Activated T-helper 9 cell treated with anti-CD3 and anti-CD28 coated beads, Interleukin-2, amount 50 U/mL, for 16 hours (primary cell): ENCODE measurements at regions not wholly inside any gene's neighbourhood (a gene's known extent, or its start where the extent isn't known, plus 50 kb on each side); places are given as distances from the start of the nearest gene placed in this dataset.

Experiments
- DNase-seq: peaks from one replicate; pipeline ENCODE4 v3.0.0-alpha.2; 2020; ENCODE audit warnings: low read depth

GRCh38 chr1:239732770-239733169, 346.4 kb downstream of the CHRM3 start:
- DNase-seq: no peak

- no peak for DNase-seq
Observed at GRCh38 chr1:239733995-239734394, 347.6 kb downstream of the CHRM3 start.

DNA sequence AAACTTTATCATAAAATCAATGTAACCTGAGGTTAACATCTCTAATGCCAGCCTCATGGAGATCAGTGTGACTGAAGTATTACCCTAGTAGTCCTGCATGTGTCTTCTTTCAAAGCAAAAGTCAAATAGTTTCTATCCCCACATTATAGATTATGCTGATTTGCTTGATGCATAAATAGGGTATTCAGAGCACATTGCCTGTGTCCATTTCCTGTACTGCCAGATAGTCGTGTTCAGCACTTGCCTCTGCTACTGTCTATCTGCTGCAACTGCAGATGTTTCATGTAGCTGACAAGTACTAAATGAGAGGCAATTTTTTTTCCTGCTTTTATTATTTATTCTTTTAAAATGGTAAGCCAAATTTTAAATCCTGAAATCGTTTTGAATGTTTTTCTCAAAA, 348.7 kb downstream of the CHRM3 start:
- no peak for DNase-seq

DNA sequence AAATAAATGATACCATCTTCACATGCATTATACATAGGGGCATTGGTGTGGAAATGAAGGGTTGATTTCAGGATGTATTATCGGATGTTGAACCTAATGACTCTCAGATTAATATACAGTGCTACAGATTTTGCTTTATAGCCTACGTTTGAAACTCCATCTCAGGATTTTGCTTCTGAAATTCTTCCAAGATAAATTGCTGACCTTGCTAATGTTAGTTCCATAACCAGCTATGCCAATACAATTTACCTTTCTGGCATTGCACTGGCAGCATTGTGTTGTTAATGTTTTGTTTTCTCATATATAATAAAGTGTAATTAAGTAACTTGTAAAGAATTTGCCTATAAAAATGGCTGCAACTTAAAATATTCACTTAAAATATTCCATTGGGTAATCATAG, 350.1 kb downstream of the CHRM3 start:
- DNase-seq: no peak

DNA sequence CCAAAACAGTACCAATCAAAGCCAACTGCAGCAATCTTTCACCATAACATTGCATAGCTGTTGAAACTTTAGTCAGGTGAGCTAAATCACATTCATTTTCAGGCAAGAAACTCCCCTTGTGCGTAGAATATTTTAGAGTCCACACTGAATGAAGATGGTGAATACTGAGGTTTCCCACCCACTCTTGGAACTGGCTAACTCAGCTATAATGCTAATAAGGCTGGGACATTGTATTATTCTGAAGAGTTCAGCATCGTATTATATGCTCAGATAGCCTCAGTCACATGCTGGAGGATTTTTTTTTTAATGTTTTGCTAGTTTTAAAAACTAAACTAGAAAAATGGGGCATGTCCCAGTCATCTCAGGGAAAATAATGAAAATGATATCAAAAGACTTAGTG, 352.3 kb upstream of the FMN2 start:
- no peak for DNase-seq

- no peak for DNase-seq
Observed at GRCh38 chr1:239739919-239740318, 351.8 kb upstream of the FMN2 start.

GRCh38 chr1:239742416-239743109, 349.1 kb upstream of the FMN2 start:
- no peak for DNase-seq

DNA sequence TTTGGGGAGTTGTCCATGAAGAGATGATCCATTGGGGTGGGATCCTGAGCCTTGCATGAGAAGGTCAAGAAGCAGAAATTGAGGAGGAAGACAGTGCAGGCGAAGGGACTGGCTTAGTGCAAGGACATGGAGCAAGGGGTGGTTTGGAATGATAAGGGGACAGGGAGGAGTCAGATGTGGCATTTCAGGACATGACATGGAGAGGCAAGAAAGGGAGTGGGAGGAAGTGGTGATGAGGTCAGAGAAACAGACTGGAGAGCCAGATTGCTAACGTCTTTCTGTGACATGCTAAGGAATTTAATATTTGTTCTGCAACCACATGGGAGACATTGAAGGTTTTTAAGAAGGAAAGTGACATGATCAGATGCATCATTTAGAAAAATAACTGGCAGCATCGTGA, 346.8 kb upstream of the FMN2 start:
- DNase-seq: no peak

GRCh38 chr1:239755107-239755912, 336.4 kb upstream of the FMN2 start:
- DNase-seq: no peak

GRCh38 chr1:239757716-239758115, 334.0 kb upstream of the FMN2 start:
- DNase-seq: no peak

GRCh38 chr1:239758756-239759155, 332.9 kb upstream of the FMN2 start:
- DNase-seq: no peak

DNA sequence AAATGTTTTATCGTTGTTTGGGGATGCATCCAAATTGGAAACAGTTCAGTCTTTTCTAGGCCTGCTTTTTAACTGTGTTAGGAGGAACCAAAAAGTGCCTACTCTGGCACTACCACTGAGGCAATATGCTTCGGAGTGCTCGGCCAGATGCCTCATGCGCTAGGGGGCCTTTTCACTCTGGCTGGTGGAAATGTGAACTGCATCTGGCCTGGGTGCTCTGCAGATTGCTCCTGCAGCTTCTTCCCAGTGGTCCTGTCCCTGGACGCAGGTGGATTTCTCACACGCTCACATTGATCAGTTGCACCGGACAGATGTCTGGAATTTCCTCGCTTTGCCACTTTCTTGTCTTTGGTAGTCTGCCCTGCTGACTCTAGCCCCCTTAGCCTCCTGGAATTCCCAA, 330.2 kb upstream of the FMN2 start:
- no peak for DNase-seq

DNA sequence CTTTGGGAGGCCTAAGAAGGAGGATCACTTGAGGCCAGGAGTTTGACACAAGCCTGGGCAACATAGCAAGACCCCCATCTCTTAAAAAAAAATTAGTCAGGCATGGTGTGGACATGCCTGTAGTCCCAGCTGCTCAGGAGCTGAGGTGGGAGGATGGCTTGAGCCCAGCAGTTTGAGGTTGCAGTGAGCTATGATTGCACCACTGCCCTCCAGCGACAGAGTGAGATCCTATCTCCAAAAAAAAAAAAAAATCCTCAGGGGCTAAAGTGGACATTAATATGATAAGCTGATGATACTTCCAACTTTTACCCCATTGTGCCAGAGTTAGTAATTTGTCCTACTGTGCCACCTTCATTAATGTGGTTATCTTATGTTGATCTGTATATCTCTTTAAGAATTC, 327.8 kb upstream of the FMN2 start:
- DNase-seq: no peak

GRCh38 chr1:239764546-239764945, 327.1 kb upstream of the FMN2 start:
- DNase-seq: no peak

DNA sequence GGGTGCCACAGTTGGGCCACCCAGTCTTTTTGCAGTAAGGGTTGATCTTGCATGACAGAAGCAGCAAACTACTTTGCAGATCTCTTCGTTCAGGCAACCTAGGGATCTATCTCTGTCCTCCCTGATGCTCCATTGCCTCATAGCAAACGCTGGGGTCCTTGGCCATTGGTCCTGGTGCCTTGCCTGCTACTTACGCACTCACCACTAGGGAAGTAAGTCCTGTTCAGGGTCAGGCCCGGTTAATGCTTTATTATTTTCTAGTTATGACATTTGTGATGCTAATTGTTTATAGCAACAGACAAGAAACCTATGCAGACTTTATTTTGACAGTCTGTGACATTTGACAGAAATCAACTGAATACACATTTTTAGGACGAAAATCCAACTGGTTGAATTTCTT, 326.5 kb upstream of the FMN2 start:
- no peak for DNase-seq

GRCh38 chr1:239771550-239771949, 320.1 kb upstream of the FMN2 start:
- no peak for DNase-seq

DNA sequence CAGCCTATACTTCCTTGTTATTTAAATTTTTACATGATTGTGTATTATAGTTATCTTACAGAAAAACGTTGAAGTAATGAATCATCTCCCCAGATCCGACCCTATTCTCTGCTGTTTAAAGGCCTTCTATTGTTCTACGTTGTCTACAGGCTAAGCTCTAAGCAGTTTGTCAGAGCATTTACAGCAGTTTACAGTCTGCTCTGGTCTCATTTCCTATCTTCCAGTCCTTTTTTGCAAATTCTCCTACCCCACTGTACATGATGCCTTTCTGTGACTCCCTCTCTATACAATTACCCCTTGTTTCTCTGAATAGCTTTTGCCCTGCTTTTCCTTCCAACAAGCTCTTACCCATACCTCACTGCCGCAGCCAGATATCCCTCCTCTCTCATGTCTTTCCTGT, 319.2 kb upstream of the FMN2 start:
- no peak for DNase-seq

DNA sequence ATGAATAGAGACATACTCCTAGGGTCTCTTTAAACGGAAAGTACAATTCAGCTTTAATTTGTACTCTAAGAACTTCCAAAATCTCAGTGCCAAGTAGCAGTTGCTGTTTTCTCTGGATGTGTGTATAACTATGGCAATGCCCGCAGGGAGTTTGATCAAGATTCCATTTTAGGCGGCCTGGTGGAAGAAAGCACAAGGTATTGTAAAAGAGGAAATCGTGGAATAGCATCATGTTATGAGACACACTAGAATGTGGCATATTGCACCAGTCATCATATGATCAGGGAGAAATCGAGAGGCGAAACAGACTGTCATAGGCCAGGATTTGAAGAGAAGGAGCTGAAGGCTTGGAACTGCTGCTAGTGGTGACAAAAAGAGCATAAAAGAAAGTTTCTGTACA, 316.2 kb upstream of the FMN2 start:
- DNase-seq: no peak

- DNase-seq: no peak
Observed at GRCh38 chr1:239778208-239778813, 313.4 kb upstream of the FMN2 start.

- no peak for DNase-seq
Observed at GRCh38 chr1:239779962-239780361, 311.7 kb upstream of the FMN2 start.

DNA sequence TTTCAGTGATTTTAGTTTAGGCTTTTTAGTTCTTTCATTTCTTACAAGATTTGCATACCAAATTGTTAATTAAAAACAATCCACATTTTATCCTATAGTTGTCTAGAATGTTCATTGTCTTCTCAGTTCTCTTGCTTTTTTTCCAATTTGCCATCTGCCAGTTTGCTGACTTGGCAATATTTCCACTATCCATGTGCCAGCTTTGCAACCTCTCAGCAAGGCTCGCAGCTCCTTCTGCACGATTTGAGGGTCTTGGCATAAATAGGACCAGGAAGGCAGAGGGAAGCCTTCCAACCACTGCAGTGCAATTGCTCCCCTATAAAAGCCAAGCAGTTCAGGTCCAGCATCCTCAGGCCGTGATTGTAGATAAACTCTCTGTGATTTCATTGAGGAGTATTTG, 306.8 kb upstream of the FMN2 start:
- DNase-seq: no peak

DNA sequence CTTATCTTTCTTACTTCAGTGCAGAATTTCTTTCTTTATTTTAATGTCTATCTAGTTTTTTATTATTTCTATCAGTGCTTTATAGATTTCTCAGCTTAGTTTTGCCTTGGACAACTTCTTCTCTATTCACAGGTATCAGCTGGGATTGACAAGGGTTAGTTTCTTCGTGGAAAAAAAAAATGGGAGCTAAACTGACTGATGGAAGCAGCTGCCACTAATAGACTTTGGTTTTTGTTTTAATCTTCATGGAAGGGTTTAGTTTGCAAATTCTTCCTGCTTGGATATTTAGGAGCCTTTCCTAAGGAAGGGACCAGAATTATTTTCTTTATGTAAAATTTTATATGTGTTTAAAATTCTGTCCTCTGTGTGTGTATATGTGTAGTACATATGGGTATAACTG, 306.1 kb upstream of the FMN2 start:
- no peak for DNase-seq

GRCh38 chr1:239786464-239786863, 305.2 kb upstream of the FMN2 start:
- no peak for DNase-seq
